Spleen (tissue), 7 donors: ENCODE measurements at regions not wholly inside any gene's neighbourhood (a gene's known extent, or its start where the extent isn't known, plus 50 kb on each side); places are given as distances from the start of the nearest gene placed in this dataset.

Experiments
- CTCF ChIP-seq, 11 experiments: fragments of 200-600 bp in 7 of 11; fragments of 450-650 bp in 4 of 11; sonication (generic) in 4 of 11; IDR thresholded peaks in 8 of 11; conservative IDR thresholded peaks in 3 of 11; 1 replicate in 7 of 11; 2 replicates in 4 of 11; pipeline versions ENCODE4 v1.4.0 to v1.8.0; 2016 to 2021; ENCODE audit warnings: antibody characterized with exemption in 11 of 11, inconsistent platforms in 4 of 11, mild to moderate bottlenecking in 1 of 11
- POLR2A ChIP-seq, 3 donors: fragments of 450-650 bp; IDR thresholded peaks; one replicate each; pipeline ENCODE4 v1.5.1; 2017; ENCODE audit warnings: antibody characterized with exemption in 3 of 3, mild to moderate bottlenecking in 1 of 3
- POLR2AphosphoS5 ChIP-seq, 3 donors: sonication (generic); formaldehyde crosslinking; IDR thresholded peaks; one replicate each; pipeline ENCODE4 v1.5.1; 2017; ENCODE audit warnings: antibody characterized with exemption in 3 of 3
- donor health status: DM: no; HTN: no; CAD: no; lungs with moderate emphysema.
- donor health status: DM: no; HTN: no; CAD: no.
- donor health status: DM: no; HTN: no; CAD: no.

GRCh38 chr5:171562822-171563221 is 143.4 kb downstream of the FGF18 start:
- TF ChIP-seq CTCF (IDR thresholded peaks at IDR 0.05 in 8 of 11, conservative IDR thresholded peaks at IDR 0.05 in 3 of 11) (no peak), POLR2AphosphoS5 (IDR thresholded peaks at IDR 0.05) (no peak), POLR2A (IDR thresholded peaks at IDR 0.05) (no peak)
